HepG2 (cell line): ENCODE measurements at regions not wholly inside any gene's neighbourhood (a gene's known extent, or its start where the extent isn't known, plus 50 kb on each side); places are given as distances from the start of the nearest gene placed in this dataset.

Experiments
- ATAC-seq: fragments of 200-7000 bp; cut with Tn5 transposase; 3 replicates; pipeline ENCODE4 v1.9.1; 2020; ENCODE audit warnings: mild to moderate bottlenecking, moderate library complexity
- BruUV-seq: library from RNA; stranded (reverse); fragments of 400-500 nt; replicated peaks from 2 replicates; lab custom pipeline; 2021; lab: Mats Ljungman, UMichigan
- CTCF ChIA-PET: fragments of 300-600 bp; formaldehyde crosslinking; extraction: SDS; loops from one replicate; lab custom pipeline; 2021; ENCODE audit warnings: low total read pairs, inconsistent platforms, low intra/inter-chr PET ratio; lab: Yijun Ruan, JAX
- POLR2A ChIA-PET: fragments of 350-600 bp; sonication (Branson Sonifier 250); formaldehyde crosslinking; loops from one replicate; lab custom pipeline; 2020; ENCODE audit warnings: antibody characterized with exemption, inconsistent platforms; lab: Yijun Ruan, JAX
- DNase-seq: peaks from one replicate; pipeline ENCODE4 v3.0.0-alpha.2; 2015; ENCODE audit warnings: low spot score
- FAIRE-seq: peaks from 3 replicates; lab custom pipeline; 2011; peaks lifted over from hg19 to GRCh38; lab: Jason Lieb, UNC
- H2AFZ ChIP-seq: one replicate; pipeline ENCODE4 v1.6.1; 2011; ENCODE audit warnings: low read length, inconsistent platforms
- H3K27ac ChIP-seq: fragments of 300-600 bp; 3 replicates; pipeline ENCODE4 v1.8.0; 2011; ENCODE audit warnings: mixed run types, mild to moderate bottlenecking, mixed read lengths, low read length, inconsistent platforms; ENCODE audit not compliant: insufficient read depth; ENCODE audit errors: extremely low read length
- H3K27me3 ChIP-seq, 2 experiments: fragments of 200-600 bp in 1 of 2; 2 replicates in 1 of 2; 3 replicates in 1 of 2; pipeline versions ENCODE4 v1.6.0 to v1.8.0; 2011; ENCODE audit warnings: low read length in 2 of 2, mild to moderate bottlenecking in 2 of 2, moderate library complexity in 2 of 2, inconsistent platforms in 1 of 2; ENCODE audit not compliant: insufficient read depth in 2 of 2, control insufficient read depth in 1 of 2
- H3K36me3 ChIP-seq, 2 experiments: fragments of 200-600 bp in 1 of 2; replicated peaks in 1 of 2; 2 replicates in 1 of 2; 3 replicates in 1 of 2; pipeline versions ENCODE4 v1.5.1 to v1.8.0; 2011; ENCODE audit warnings: low read length in 2 of 2, inconsistent platforms in 1 of 2; ENCODE audit not compliant: insufficient read depth in 2 of 2, control insufficient read depth in 1 of 2
- H3K4me1 ChIP-seq: 2 replicates; pipeline ENCODE4 v1.5.1; 2012; ENCODE audit warnings: low read length, inconsistent platforms; ENCODE audit not compliant: insufficient read depth
- H3K4me2 ChIP-seq: 2 replicates; pipeline ENCODE4 v1.6.0; 2011; ENCODE audit warnings: low read depth, low read length, inconsistent platforms
- H3K4me3 ChIP-seq, 3 experiments: fragments of 200-600 bp in 1 of 3; sonication (generic), shearing (Covaris generic) in 1 of 3; replicated peaks in 1 of 3; 2 replicates each; pipeline ENCODE4 v1.5.1; 2011 to 2016; ENCODE audit warnings: low read length in 3 of 3, inconsistent platforms in 2 of 3, low read depth in 2 of 3, mild to moderate bottlenecking in 2 of 3, control low read depth in 1 of 3, mixed read lengths in 1 of 3; ENCODE audit not compliant: insufficient read depth in 1 of 3
- H3K79me2 ChIP-seq: one replicate; pipeline ENCODE4 v1.6.1; 2011; ENCODE audit warnings: low read length, inconsistent platforms; ENCODE audit not compliant: insufficient read depth
- H3K9ac ChIP-seq: 2 replicates; pipeline ENCODE4 v1.6.0; 2011; ENCODE audit warnings: mild to moderate bottlenecking, low read depth, low read length, inconsistent platforms; ENCODE audit not compliant: insufficient read depth
- H3K9me3 ChIP-seq: 2 replicates; pipeline ENCODE4 v1.5.1; 2012; ENCODE audit warnings: mild to moderate bottlenecking, low read length
- H4K20me1 ChIP-seq: 2 replicates; pipeline ENCODE4 v1.6.0; 2011; ENCODE audit warnings: inconsistent platforms, mild to moderate bottlenecking, low read length, moderate library complexity; ENCODE audit not compliant: insufficient read depth
- AHDC1 ChIP-seq: sonication (generic); formaldehyde crosslinking; IDR thresholded peaks from 2 replicates; pipeline ENCODE4 v1.5.1; 2020; ENCODE audit warnings: mild to moderate bottlenecking, missing genetic modification reagents, borderline replicate concordance
- ATF2 ChIP-seq: sonication (generic); formaldehyde crosslinking; IDR thresholded peaks from 2 replicates; pipeline ENCODE4 v1.4.0; 2020; ENCODE audit warnings: missing genetic modification reagents
- MEF2D ChIP-seq: sonication (generic); formaldehyde crosslinking; IDR thresholded peaks from 2 replicates; pipeline ENCODE4 v1.5.1; 2020; ENCODE audit warnings: mild to moderate bottlenecking, missing genetic modification reagents
- NFIC ChIP-seq: IDR thresholded peaks from 2 replicates; pipeline ENCODE4 v1.6.1; 2012; ENCODE audit warnings: mild to moderate bottlenecking, low read length, inconsistent platforms
- SNAPC5 ChIP-seq: sonication (generic); formaldehyde crosslinking; IDR thresholded peaks from 2 replicates; pipeline ENCODE4 v1.8.1; 2023; ENCODE audit warnings: mild to moderate bottlenecking, missing genetic modification reagents, borderline replicate concordance
- THAP7 ChIP-seq: sonication (generic); formaldehyde crosslinking; IDR thresholded peaks from 2 replicates; pipeline ENCODE4 v1.8.1; 2023; ENCODE audit warnings: mild to moderate bottlenecking, missing genetic modification reagents
- XBP1 ChIP-seq: sonication (generic); formaldehyde crosslinking; IDR thresholded peaks from 2 replicates; pipeline ENCODE4 v1.5.0; 2020; ENCODE audit warnings: missing genetic modification reagents
- ZFP37 ChIP-seq: sonication (generic); formaldehyde crosslinking; IDR thresholded peaks from 2 replicates; pipeline ENCODE4 v1.4.0; 2020; ENCODE audit warnings: missing genetic modification reagents, borderline replicate concordance
- ZFP91 ChIP-seq: sonication (generic); formaldehyde crosslinking; IDR thresholded peaks from 2 replicates; pipeline ENCODE4 v1.9.0; 2022; ENCODE audit warnings: missing genetic modification reagents, mild to moderate bottlenecking, borderline replicate concordance
- ZFYVE20 ChIP-seq: sonication (generic); formaldehyde crosslinking; IDR thresholded peaks from 2 replicates; pipeline ENCODE4 v1.8.0; 2023; ENCODE audit warnings: low read depth, mild to moderate bottlenecking, moderate library complexity, missing genetic modification reagents, borderline replicate concordance
- ZNF329 ChIP-seq: sonication (generic); formaldehyde crosslinking; IDR thresholded peaks from 2 replicates; pipeline ENCODE4 v1.9.0; 2021; ENCODE audit warnings: low read depth, mild to moderate bottlenecking, missing genetic modification reagents
- ZNF75D ChIP-seq: sonication (generic); formaldehyde crosslinking; IDR thresholded peaks from 2 replicates; pipeline ENCODE4 v1.8.1; 2023; ENCODE audit warnings: missing genetic modification reagents, mild to moderate bottlenecking, borderline replicate concordance
- WGBS: methylation state at CpG from one replicate; pipeline ENCODE4 v1.1.6; 2017; ENCODE audit warnings: low lambda C conversion rate; 5-methylcytosine and 5-hydroxymethylcytosine counted together
- in situ Hi-C: cut with HindIII; loops from 2 replicates; pipeline ENCODE4 v1.10.0; 2017; ENCODE audit warnings: low pct_unique_long_range_greater_than_20kb; ENCODE audit not compliant: extremely low pct_ligation_motif_present
- intact Hi-C: fragments of 100-400 bp; cut with micrococcal nuclease; formaldehyde crosslinking; loops from one replicate; pipeline ENCODE4 v1.10.0; 2022; ENCODE audit not compliant: unreplicated experiment

- TF ChIP-seq ZNF329 (no peak), SNAPC5 (CRISPR knock-in tag) (no peak), ATF2 (CRISPR knock-in tag) (no peak)
- TF ChIP-seq, all 625 proteins: peak for 0
Observed at GRCh38 chr14:66037361-66037760, 448.8 kb upstream of the CCDC196 start (continued).

- in situ Hi-C loops: no loop called here
- intact Hi-C loops: no loop called here
- CTCF ChIA-PET: no interaction called here
- Histone ChIP-seq H3K9me3 (no peaks in the 10 kb centered on the region; the same call in none of the 2 replicates), H3K4me2 (no peak overlapping the region), H3K4me3 (no peak overlapping the region), H3K9ac (no peak overlapping the region), H3K27ac (no peak overlapping the region), H3K27me3 (no peaks in the 10 kb centered on the region), H2AFZ (no peak overlapping the region), H3K79me2 (no peaks in the 10 kb centered on the region), H3K4me1 (no peaks in the 10 kb centered on the region), H3K36me3 (no peaks in the 10 kb centered on the region), H4K20me1 (no peaks in the 10 kb centered on the region)
- DNase-seq (no peak), ATAC-seq (no peak), FAIRE-seq (no peak)
- 3% methylated on average over 3 of the region's 3 CpGs for WGBS
- POLR2A ChIA-PET: no interaction called here
- TF ChIP-seq ZFP37 (CRISPR knock-in tag): no peak
- TF ChIP-seq AHDC1: no peak
- TF ChIP-seq MEF2D: no peak
- no peak for TF ChIP-seq ZNF75D (CRISPR knock-in tag)
- TF ChIP-seq NFIC: no peak
- TF ChIP-seq ZFP91 (CRISPR knock-in tag): no peak
- no peak for TF ChIP-seq ZFYVE20 (CRISPR knock-in tag)
- no peak for TF ChIP-seq THAP7 (CRISPR knock-in tag)
- no peak for TF ChIP-seq XBP1 (CRISPR knock-in tag)
- BruUV-seq: no TSS peak
Observed at GRCh38 chr14:66038212-66038611, 448.0 kb upstream of the CCDC196 start.
